SK-N-DZ (cell line): ENCODE measurements at regions not wholly inside any gene's neighbourhood (a gene's known extent, or its start where the extent isn't known, plus 50 kb on each side); places are given as distances from the start of the nearest gene placed in this dataset.

ENCODE experiments used
- DNase-seq: peaks from one replicate; pipeline ENCODE4 v3.0.0-alpha.2; 2015; ENCODE audit warnings: low spot score

DNA sequence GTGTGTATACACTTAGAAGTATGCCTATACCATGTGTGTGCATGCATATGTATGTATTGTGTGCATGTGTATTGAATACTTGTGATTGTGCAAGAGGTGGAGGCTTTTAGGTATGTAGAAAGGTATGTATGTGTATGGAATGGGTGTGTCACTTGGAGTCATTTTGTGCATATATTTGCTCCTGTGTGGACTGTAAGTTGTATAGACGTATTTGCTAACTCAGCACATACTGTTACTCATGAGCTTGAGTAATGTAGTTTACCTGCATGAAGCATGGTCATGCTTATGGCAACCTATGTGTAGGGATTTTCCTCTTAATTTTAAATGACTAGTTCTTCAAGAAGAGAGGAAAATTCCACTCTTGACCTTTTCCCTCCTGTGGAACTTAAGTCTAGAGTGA lies 507.6 kb upstream of the LARGE1 start:
- DNase-seq: no peak

GRCh38 chr22:34429314-34429713 lies 509.0 kb upstream of the LARGE1 start:
- no peak for DNase-seq

- no peak for DNase-seq
Observed at GRCh38 chr22:34430386-34430785, 510.1 kb upstream of the LARGE1 start.

GRCh38 chr22:34434371-34434770 lies 514.1 kb upstream of the LARGE1 start:
- DNase-seq: no peak

DNA sequence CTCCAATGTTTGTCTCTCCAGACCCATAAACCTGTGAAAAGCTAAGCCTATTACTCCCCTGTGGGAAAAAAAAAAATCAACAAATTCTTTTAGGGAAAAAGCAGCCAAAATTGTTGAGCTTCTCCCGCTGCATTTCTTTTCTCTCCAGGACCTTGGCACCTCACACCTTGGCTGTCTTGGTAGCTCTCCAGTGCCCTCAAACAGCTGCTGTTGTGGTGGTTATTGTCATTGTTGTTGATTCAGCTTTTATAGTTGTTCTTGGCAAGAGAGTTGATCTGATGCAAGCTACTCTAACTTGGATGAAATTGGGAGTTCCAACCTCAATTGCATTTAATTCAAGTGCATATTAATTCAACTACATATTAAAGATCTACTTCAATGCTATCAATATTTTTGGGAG lies 516.9 kb upstream of the LARGE1 start:
- no peak for DNase-seq

DNA sequence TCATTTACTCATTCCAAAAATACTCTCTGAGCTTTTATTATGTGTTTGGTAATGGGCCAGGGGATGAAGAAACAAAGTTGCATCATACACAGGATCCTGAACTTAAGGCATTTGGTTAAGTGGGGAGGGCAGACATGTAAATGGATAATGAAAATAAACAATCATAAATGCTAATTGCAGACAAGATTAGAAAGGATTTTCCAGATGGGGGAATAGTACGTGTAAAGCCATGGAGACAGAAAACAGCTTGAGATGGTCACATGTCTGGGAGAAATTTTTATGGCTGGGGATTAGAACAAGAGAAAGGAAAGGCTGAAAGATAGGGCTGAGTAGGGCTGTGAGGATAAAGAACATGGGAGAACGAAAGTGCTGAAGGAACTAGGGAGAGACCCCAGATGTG lies 534.3 kb upstream of the LARGE1 start:
- no peak for DNase-seq

- no peak for DNase-seq
Observed at GRCh38 chr22:34462795-34463194, 542.5 kb upstream of the LARGE1 start.

DNA sequence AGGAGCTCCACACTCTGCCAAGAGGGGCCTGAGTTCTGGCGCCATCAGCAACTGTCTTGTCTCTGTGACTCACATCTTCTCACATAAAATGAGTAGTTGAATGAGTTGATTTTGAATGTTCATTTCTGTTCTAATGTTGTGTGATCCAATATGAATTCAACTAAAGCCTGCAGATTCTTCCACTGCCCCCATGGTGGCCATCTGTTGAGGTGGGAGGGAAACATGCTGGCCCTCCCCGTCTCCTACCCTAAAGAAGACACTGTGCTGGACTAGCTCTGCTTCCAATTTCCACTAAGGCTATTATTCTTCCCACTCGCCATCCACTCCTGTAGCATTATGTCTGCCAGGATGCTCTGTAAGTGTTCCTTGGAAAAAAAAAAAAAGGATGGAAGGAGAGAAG lies 555.6 kb upstream of the LARGE1 start:
- no peak for DNase-seq

- no peak for DNase-seq
Observed at GRCh38 chr22:34476762-34477161, 556.5 kb upstream of the LARGE1 start.

- DNase-seq: no peak
Observed at GRCh38 chr22:34481090-34481489, 560.8 kb upstream of the LARGE1 start.

- DNase-seq: no peak
Observed at GRCh38 chr22:34486381-34486780, 566.1 kb upstream of the LARGE1 start.

GRCh38 chr22:34489861-34490260 lies 569.6 kb upstream of the LARGE1 start:
- no peak for DNase-seq

DNA sequence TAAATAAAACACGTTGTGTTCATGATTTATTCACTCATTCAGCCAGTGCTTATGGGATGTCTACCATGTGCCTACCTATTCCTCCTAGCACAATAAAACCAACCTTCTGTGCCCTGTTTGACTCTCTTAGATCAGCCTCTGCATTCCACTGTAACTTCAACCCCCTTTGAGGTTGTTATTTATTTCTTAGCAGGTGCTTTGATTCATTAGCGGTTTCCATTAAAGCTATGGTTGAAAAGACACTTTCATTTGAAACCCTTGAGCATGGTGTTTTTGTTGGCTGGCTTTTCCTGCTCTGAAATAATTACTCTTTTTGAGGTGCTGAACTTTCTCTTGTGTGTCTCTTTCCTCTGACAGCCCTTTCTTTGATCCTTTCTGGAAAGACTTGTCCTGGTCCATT lies 570.6 kb upstream of the LARGE1 start:
- DNase-seq: no peak

- no peak for DNase-seq
Observed at GRCh38 chr22:34493486-34493885, 572.5 kb upstream of the ISX start.

DNA sequence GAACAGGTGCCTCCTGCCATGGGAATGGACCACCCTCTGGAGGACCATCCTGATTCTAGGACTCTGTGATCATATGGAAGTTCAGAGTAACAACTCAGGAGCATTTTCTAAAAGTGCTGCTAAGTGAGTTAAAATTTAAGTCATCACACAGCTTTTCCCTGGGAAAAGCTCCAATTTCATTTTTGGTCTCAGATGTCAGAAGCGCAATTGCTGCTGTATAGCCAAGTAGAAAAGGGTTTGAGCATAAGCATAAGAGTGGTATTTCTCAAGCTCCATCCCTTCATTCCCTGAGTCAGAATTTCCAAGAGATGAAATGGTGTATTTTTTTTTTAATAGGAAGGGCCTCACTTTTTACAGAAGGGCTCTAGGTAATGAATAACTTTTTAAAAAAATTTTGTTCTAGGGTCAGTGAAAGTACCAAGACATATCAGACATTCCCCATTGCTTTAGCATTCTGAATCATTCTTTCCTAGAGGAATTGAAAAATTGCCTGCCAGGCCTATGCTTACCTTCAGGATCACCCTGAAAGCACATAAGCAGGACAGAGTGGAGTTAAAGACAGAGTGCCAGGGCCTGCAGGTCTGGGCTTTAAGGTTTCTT lies 564.5 kb upstream of the ISX start:
- no peak for DNase-seq

- DNase-seq: no peak
Observed at GRCh38 chr22:34502821-34503220, 563.1 kb upstream of the ISX start.

GRCh38 chr22:34508797-34509196 lies 557.2 kb upstream of the ISX start:
- no peak for DNase-seq

GRCh38 chr22:34526681-34527080 lies 539.3 kb upstream of the ISX start:
- DNase-seq: no peak

GRCh38 chr22:34534101-34534500 lies 531.9 kb upstream of the ISX start:
- no peak for DNase-seq

- DNase-seq: no peak
Observed at GRCh38 chr22:34567367-34567766, 498.6 kb upstream of the ISX start.

GRCh38 chr22:34570408-34570807 lies 495.6 kb upstream of the ISX start:
- DNase-seq: no peak

- no peak for DNase-seq
Observed at GRCh38 chr22:34579519-34579918, 486.4 kb upstream of the ISX start.

DNA sequence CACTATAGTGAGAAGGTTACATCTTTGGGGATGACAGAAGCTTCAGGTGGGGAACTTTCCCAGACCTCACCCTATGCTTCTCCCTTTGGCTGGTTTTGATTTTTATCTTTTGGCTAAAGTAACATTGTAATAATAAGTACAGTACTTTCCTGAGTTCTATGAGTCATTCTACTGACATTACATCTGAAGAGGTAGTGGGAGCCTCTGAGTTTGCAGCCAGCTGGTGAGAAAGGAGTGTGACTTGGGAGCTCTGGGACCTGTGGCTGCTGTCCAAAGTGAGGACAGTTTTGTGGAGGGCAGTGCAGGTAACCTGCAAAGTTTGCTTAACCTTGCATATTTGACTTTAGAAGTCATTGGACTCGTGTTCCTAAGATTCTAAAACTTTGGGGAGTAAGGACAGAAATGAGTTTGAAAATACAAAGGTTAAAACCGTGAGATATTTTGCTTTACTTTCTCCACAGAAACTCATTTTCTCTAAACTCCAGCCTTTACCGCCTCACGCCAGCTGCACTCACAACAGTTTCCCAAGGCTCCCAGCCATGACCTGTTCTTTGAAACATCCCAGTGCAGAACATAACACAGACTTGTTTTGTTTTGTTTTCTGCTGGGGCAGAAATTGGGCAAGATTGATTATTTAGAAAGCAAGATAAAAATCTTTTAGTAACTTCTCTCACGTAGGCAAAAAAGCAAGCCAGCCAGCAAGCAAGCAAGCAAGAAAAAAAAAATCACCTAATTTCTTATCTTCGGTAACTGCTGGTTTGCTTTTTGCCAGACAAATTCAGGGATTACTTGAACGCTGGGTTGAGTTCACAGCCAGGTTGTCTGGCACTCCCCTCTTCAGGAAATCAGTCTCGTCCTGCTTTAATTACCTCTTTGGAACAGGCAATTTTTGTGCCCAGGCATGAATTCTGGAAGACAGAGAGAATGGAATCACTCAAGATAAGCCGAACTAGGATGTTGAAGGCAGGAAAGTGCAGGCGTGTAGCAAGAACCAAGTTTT lies 478.3 kb upstream of the ISX start:
- peak; percentile 5 for DNase-seq
